HL-60 (cell line): ENCODE measurements at regions not wholly inside any gene's neighbourhood (a gene's known extent, or its start where the extent isn't known, plus 50 kb on each side); places are given as distances from the start of the nearest gene placed in this dataset.

ENCODE experiments used
- DNase-seq, 2 experiments: peaks; one replicate each; pipeline ENCODE4 v3.0.0-alpha.2; 2010 to 2020; ENCODE audit warnings: low read depth in 1 of 2, low spot score in 1 of 2
- H3K27ac ChIP-seq: fragments of 250-450 bp; sonication (Bioruptor Pico); replicated peaks from 2 replicates; pipeline ENCODE4 v1.5.1; 2020; ENCODE audit warnings: mild to moderate bottlenecking, moderate library complexity
- H3K27me3 ChIP-seq: fragments of 250-450 bp; sonication (Bioruptor Pico); 2 replicates; pipeline ENCODE4 v1.5.1; 2021; ENCODE audit warnings: mild to moderate bottlenecking, moderate library complexity; ENCODE audit not compliant: insufficient read depth, poor library complexity, severe bottlenecking
- H3K4me3 ChIP-seq: replicated peaks from 2 replicates; pipeline ENCODE4 v1.5.1; 2011; ENCODE audit warnings: mild to moderate bottlenecking, control low read depth, low read length; ENCODE audit not compliant: insufficient read depth
- GABPA ChIP-seq: IDR thresholded peaks from 2 replicates; pipeline ENCODE4 v1.6.1; 2012; ENCODE audit warnings: low read depth
- POLR2AphosphoS5 ChIP-seq: IDR thresholded peaks from 2 replicates; pipeline ENCODE4 v1.6.1; 2012; ENCODE audit warnings: low read depth
- SPI1 ChIP-seq: IDR thresholded peaks from 2 replicates; pipeline ENCODE4 v1.6.1; 2012; ENCODE audit warnings: low read depth, mild to moderate bottlenecking, borderline replicate concordance
- TF ChIP-seq, protein P1 (sequence below): IDR thresholded peaks from one replicate; pipeline ENCODE4 v1.5.1; 2011; ENCODE audit warnings: low read length, control low read depth, inconsistent platforms; ENCODE audit not compliant: insufficient read depth
- TF ChIP-seq, protein P2 (sequence below): IDR thresholded peaks from 2 replicates; pipeline ENCODE4 v1.6.1; 2012; ENCODE audit warnings: low read depth; ENCODE audit not compliant: insufficient replicate concordance

- Histone ChIP-seq H3K27ac (no peak overlapping the region), H3K27me3 (no peaks in the 10 kb centered on the region), H3K4me3 (no peak overlapping the region)
- no peak for DNase-seq
- no peak for TF ChIP-seq SPI1
- TF ChIP-seq POLR2AphosphoS5: no peak
- TF ChIP-seq, protein P1, sequence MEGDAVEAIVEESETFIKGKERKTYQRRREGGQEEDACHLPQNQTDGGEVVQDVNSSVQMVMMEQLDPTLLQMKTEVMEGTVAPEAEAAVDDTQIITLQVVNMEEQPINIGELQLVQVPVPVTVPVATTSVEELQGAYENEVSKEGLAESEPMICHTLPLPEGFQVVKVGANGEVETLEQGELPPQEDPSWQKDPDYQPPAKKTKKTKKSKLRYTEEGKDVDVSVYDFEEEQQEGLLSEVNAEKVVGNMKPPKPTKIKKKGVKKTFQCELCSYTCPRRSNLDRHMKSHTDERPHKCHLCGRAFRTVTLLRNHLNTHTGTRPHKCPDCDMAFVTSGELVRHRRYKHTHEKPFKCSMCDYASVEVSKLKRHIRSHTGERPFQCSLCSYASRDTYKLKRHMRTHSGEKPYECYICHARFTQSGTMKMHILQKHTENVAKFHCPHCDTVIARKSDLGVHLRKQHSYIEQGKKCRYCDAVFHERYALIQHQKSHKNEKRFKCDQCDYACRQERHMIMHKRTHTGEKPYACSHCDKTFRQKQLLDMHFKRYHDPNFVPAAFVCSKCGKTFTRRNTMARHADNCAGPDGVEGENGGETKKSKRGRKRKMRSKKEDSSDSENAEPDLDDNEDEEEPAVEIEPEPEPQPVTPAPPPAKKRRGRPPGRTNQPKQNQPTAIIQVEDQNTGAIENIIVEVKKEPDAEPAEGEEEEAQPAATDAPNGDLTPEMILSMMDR: no peak
- TF ChIP-seq, protein P2, sequence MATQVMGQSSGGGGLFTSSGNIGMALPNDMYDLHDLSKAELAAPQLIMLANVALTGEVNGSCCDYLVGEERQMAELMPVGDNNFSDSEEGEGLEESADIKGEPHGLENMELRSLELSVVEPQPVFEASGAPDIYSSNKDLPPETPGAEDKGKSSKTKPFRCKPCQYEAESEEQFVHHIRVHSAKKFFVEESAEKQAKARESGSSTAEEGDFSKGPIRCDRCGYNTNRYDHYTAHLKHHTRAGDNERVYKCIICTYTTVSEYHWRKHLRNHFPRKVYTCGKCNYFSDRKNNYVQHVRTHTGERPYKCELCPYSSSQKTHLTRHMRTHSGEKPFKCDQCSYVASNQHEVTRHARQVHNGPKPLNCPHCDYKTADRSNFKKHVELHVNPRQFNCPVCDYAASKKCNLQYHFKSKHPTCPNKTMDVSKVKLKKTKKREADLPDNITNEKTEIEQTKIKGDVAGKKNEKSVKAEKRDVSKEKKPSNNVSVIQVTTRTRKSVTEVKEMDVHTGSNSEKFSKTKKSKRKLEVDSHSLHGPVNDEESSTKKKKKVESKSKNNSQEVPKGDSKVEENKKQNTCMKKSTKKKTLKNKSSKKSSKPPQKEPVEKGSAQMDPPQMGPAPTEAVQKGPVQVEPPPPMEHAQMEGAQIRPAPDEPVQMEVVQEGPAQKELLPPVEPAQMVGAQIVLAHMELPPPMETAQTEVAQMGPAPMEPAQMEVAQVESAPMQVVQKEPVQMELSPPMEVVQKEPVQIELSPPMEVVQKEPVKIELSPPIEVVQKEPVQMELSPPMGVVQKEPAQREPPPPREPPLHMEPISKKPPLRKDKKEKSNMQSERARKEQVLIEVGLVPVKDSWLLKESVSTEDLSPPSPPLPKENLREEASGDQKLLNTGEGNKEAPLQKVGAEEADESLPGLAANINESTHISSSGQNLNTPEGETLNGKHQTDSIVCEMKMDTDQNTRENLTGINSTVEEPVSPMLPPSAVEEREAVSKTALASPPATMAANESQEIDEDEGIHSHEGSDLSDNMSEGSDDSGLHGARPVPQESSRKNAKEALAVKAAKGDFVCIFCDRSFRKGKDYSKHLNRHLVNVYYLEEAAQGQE: no peak
- TF ChIP-seq GABPA: no peak
Measured at GRCh38 chr18:45282101-45282812, 333.0 kb upstream of the SLC14A2 start.

GRCh38 chr18:45284174-45284573 lies 331.1 kb upstream of the SLC14A2 start:
- TF ChIP-seq GABPA (no peak), POLR2AphosphoS5 (no peak), SPI1 (no peak)
- TF ChIP-seq, protein P1: no peak
- TF ChIP-seq, protein P2: no peak
- no peak overlapping the region for H3K27ac ChIP-seq
- peaks cover 5% of the 10 kb centered on the region for H3K27me3 ChIP-seq
- H3K4me3 ChIP-seq: no peak overlapping the region
- DNase-seq: peak in 1 of 2 experiments; percentile 18

DNA sequence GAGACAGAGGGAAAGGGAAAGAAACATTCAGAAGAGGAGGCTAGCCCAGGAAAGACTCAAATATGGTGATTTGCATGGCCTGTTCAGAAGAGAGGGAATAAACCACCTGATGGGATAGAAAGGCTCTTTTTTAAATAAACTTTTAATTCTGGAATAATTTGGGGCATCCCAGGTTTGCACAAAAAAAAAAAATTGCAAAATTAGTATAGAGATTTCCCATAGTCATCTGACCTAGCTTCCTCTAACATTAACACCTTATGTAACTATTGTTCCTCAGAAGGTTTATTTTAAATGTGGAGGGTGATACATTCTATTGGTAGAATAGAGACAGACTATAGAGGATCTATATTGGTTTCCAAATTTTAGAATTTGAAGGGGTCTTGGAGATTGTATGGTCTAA lies 330.4 kb upstream of the SLC14A2 start:
- no peak overlapping the region for H3K27ac ChIP-seq
- no peak for DNase-seq
- TF ChIP-seq, protein P1: no peak
- TF ChIP-seq SPI1: no peak
- TF ChIP-seq, protein P2: no peak
- no peak for TF ChIP-seq POLR2AphosphoS5
- TF ChIP-seq GABPA: no peak

More for the DNA sequence above, 330.4 kb upstream of the SLC14A2 start:
- peaks cover 8% of the 10 kb centered on the region for H3K27me3 ChIP-seq
- no peak overlapping the region for H3K4me3 ChIP-seq
